H1 (cell line): ENCODE measurements at regions not wholly inside any gene's neighbourhood (a gene's known extent, or its start where the extent isn't known, plus 50 kb on each side); places are given as distances from the start of the nearest gene placed in this dataset.

ENCODE experiments used
- CTCF ChIA-PET: fragments of 300-600 bp; sonication (Branson Sonifier 250); formaldehyde crosslinking; loops from one replicate; lab custom pipeline; 2021; ENCODE audit not compliant: partially characterized antibody; lab: Charles Lee
- POLR2A ChIA-PET: fragments of 300-600 bp; sonication (Branson Sonifier 250); formaldehyde crosslinking; loops from one replicate; lab custom pipeline; 2021; ENCODE audit warnings: inconsistent platforms; ENCODE audit not compliant: partially characterized antibody; lab: Charles Lee
- DNase-seq, 2 experiments: peaks; one replicate each; pipeline versions ENCODE4 v3.0.0 to v3.0.0-alpha.2; 2010 to 2022; ENCODE audit warnings: low spot score in 2 of 2, low read depth in 1 of 2, mixed read lengths in 1 of 2
- FAIRE-seq: peaks from 2 replicates; lab custom pipeline; 2011; peaks lifted over from hg19 to GRCh38; lab: Jason Lieb, UNC
- H2AFZ ChIP-seq: 2 replicates; pipeline ENCODE4 v1.8.1; 2012; ENCODE audit warnings: low read length, inconsistent platforms
- H2AK5ac ChIP-seq: 2 replicates; pipeline ENCODE4 v1.6.1; 2013; ENCODE audit warnings: low read depth, low read length
- H2BK120ac ChIP-seq: replicated peaks from 2 replicates; pipeline ENCODE3; 2013; ENCODE audit warnings: low read depth, low read length, inconsistent platforms
- H2BK12ac ChIP-seq: 2 replicates; pipeline ENCODE4 v1.6.1; 2013; ENCODE audit warnings: low read depth, low read length
- H2BK15ac ChIP-seq: 2 replicates; pipeline ENCODE4 v1.6.1; 2013; ENCODE audit warnings: low read length
- H2BK20ac ChIP-seq: 2 replicates; pipeline ENCODE4 v1.6.1; 2013; ENCODE audit warnings: low read length
- H2BK5ac ChIP-seq: 2 replicates; pipeline ENCODE4 v1.6.1; 2013; ENCODE audit warnings: low read depth, low read length
- H3K14ac ChIP-seq: 2 replicates; pipeline ENCODE4 v1.6.1; 2013; ENCODE audit warnings: inconsistent platforms; ENCODE audit not compliant: insufficient read length
- H3K18ac ChIP-seq: 2 replicates; pipeline ENCODE4 v1.6.1; 2013; ENCODE audit warnings: low read length; ENCODE audit errors: extremely low read depth
- H3K23ac ChIP-seq: 2 replicates; pipeline ENCODE4 v1.6.1; 2013; ENCODE audit warnings: inconsistent platforms; ENCODE audit not compliant: insufficient read length
- H3K23me2 ChIP-seq: 2 replicates; pipeline ENCODE4 v1.6.1; 2013; ENCODE audit warnings: low read depth, low read length
- H3K27ac ChIP-seq: 2 replicates; pipeline ENCODE4 v1.6.1; 2011; ENCODE audit warnings: low read depth, low read length, inconsistent platforms
- H3K27me3 ChIP-seq, 4 experiments: replicated peaks in 1 of 4; 1 replicate in 1 of 4; 2 replicates in 3 of 4; pipeline versions ENCODE4 v1.6.1 to v1.8.1; 2011 to 2013; ENCODE audit warnings: low read length in 3 of 4, mild to moderate bottlenecking in 3 of 4, inconsistent platforms in 2 of 4, mixed read lengths in 2 of 4, moderate library complexity in 1 of 4; ENCODE audit not compliant: control insufficient read depth in 3 of 4, insufficient read depth in 3 of 4; ENCODE audit errors: extremely low read depth in 1 of 4
- H3K36me3 ChIP-seq, 4 experiments: 2 replicates each; pipeline versions ENCODE4 v1.6.1 to v1.8.1; 2011 to 2013; ENCODE audit warnings: mild to moderate bottlenecking in 4 of 4, low read length in 3 of 4, moderate library complexity in 2 of 4, control low read depth in 1 of 4, inconsistent platforms in 1 of 4; ENCODE audit not compliant: insufficient read depth in 4 of 4, control insufficient read depth in 2 of 4
- H3K4ac ChIP-seq: replicated peaks from 2 replicates; pipeline ENCODE3; 2013; ENCODE audit warnings: low read length, low read depth, mixed read lengths, inconsistent platforms; ENCODE audit not compliant: insufficient read length
- H3K4me1 ChIP-seq, 4 experiments: replicated peaks in 1 of 4; 1 replicate in 1 of 4; 2 replicates in 3 of 4; pipeline versions ENCODE4 v1.6.1 to v1.8.1; 2011 to 2013; ENCODE audit warnings: low read length in 3 of 4, inconsistent platforms in 2 of 4, mixed read lengths in 1 of 4; ENCODE audit not compliant: insufficient read depth in 4 of 4, control insufficient read depth in 3 of 4
- H3K4me2 ChIP-seq, 2 experiments: 2 replicates each; pipeline versions ENCODE4 v1.6.1 to v1.8.1; 2011 to 2013; ENCODE audit warnings: low read depth in 2 of 2, low read length in 2 of 2, control low read depth in 1 of 2, inconsistent platforms in 1 of 2, mild to moderate bottlenecking in 1 of 2; ENCODE audit not compliant: insufficient read depth in 1 of 2
- H3K4me3 ChIP-seq, 4 experiments: fragments of 200-600, 300-600 bp in 1 of 4; sonication (generic), shearing (Covaris generic), sonication (Bioruptor Twin) in 1 of 4; 2 replicates each; pipeline versions ENCODE4 v1.5.1 to v1.8.1; 2011 to 2016; ENCODE audit warnings: low read length in 4 of 4, low read depth in 3 of 4, control low read depth in 2 of 4, inconsistent platforms in 2 of 4, mild to moderate bottlenecking in 2 of 4, mixed read lengths in 1 of 4, moderate library complexity in 1 of 4; ENCODE audit not compliant: insufficient read depth in 2 of 4; ENCODE audit errors: extremely low read depth in 1 of 4
- H3K56ac ChIP-seq: replicated peaks from 2 replicates; pipeline ENCODE3; 2013; ENCODE audit warnings: low read depth, mild to moderate bottlenecking, mixed read lengths, low read length, inconsistent platforms; ENCODE audit not compliant: insufficient read length
- H3K79me1 ChIP-seq: 2 replicates; pipeline ENCODE4 v1.6.1; 2013; ENCODE audit warnings: low read depth, low read length, control low read depth
- H3K79me2 ChIP-seq, 2 experiments: 2 replicates each; pipeline versions ENCODE4 v1.6.1 to v1.8.1; 2012 to 2013; ENCODE audit warnings: low read length in 2 of 2, mild to moderate bottlenecking in 2 of 2, inconsistent platforms in 1 of 2; ENCODE audit not compliant: insufficient read depth in 2 of 2, control insufficient read depth in 1 of 2
- H3K9ac ChIP-seq, 4 experiments: replicated peaks in 1 of 4; 1 replicate in 1 of 4; 2 replicates in 3 of 4; pipeline versions ENCODE4 v1.6.1 to v1.8.1; 2011 to 2013; ENCODE audit warnings: low read depth in 3 of 4, low read length in 3 of 4, control low read depth in 2 of 4, mild to moderate bottlenecking in 2 of 4, moderate library complexity in 2 of 4, inconsistent platforms in 1 of 4; ENCODE audit errors: extremely low read depth in 1 of 4
- H3K9me3 ChIP-seq, 2 experiments: 2 replicates each; pipeline versions ENCODE4 v1.6.1 to v1.8.1; 2012 to 2013; ENCODE audit warnings: mild to moderate bottlenecking in 2 of 2, moderate library complexity in 2 of 2, control low read depth in 1 of 2, inconsistent platforms in 1 of 2, low read depth in 1 of 2, low read length in 1 of 2, mixed read lengths in 1 of 2; ENCODE audit not compliant: insufficient read depth in 2 of 2
- H4K20me1 ChIP-seq, 2 experiments: replicated peaks in 1 of 2; 2 replicates each; pipeline versions ENCODE3 to v1.8.1; 2011 to 2013; ENCODE audit warnings: inconsistent platforms in 2 of 2, low read length in 2 of 2, mild to moderate bottlenecking in 1 of 2; ENCODE audit not compliant: insufficient read depth in 2 of 2, control insufficient read depth in 1 of 2
- H4K5ac ChIP-seq: 2 replicates; pipeline ENCODE4 v1.6.1; 2013; ENCODE audit warnings: low read length, low read depth, mixed read lengths, inconsistent platforms; ENCODE audit not compliant: insufficient read length
- H4K8ac ChIP-seq: 2 replicates; pipeline ENCODE4 v1.8.0; 2013; ENCODE audit warnings: mild to moderate bottlenecking, moderate library complexity, low read length, inconsistent platforms; ENCODE audit not compliant: insufficient read depth; ENCODE audit errors: extremely low read depth
- H4K91ac ChIP-seq: replicated peaks from 2 replicates; pipeline ENCODE3; 2013; ENCODE audit warnings: low read length, mixed read lengths, inconsistent platforms; ENCODE audit not compliant: insufficient read length
- RBBP5 ChIP-seq: IDR thresholded peaks from 2 replicates; pipeline ENCODE4 v1.7.1; 2012; ENCODE audit warnings: low read depth, mild to moderate bottlenecking, inconsistent platforms, low read length, moderate library complexity, borderline replicate concordance
- TEAD4 ChIP-seq: IDR thresholded peaks from 2 replicates; pipeline ENCODE4 v1.6.1; 2012; ENCODE audit warnings: low read depth, low read length, inconsistent platforms, mixed read lengths
- WGBS, 2 experiments: shearing (Covaris generic) in 1 of 2; methylation state at CpG; one replicate each; pipeline versions ENCODE4 v1.1.6 to v1.1.7; 2013 to 2015; ENCODE audit warnings: low lambda C conversion rate in 2 of 2, mixed read lengths in 2 of 2, inconsistent platforms in 1 of 2, low coverage in 1 of 2, missing lambda C conversion rate in 1 of 2; ENCODE audit not compliant: insufficient replicate concordance in 2 of 2, insufficient coverage in 1 of 2, insufficient read length in 1 of 2; ENCODE audit errors: extremely low coverage in 1 of 2, missing lambda C conversion rate in 1 of 2; 5-methylcytosine and 5-hydroxymethylcytosine counted together

GRCh38 chr12:59158066-59158465, 237.8 kb upstream of the LRIG3 start:
- ChIA-PET CTCF (interaction anchor here (0.7 to 3.0 kb wide), 7 partner anchors 8 to 811 kb away, joined by 3 to 12 read pairs (median 5); no protein-coding TSS in a partner anchor), POLR2A (interaction anchor here (1.5 kb wide), 1 partner anchor 45 kb away, joined by 3 read pairs; no protein-coding TSS in a partner anchor)
- H4K20me1 ChIP-seq = no peaks in the 10 kb centered on the region
- WGBS, 2 experiments = 79% methylated on average over 3 of the region's 3 CpGs; no CpG with 5 or more reads in 1 of the 2 experiments
- H3K27me3 ChIP-seq = no peaks in the 10 kb centered on the region
- H3K4me1 ChIP-seq = no peaks in the 10 kb centered on the region
- H3K9ac ChIP-seq = no peak overlapping the region
- H2BK120ac ChIP-seq = no peak overlapping the region
- H3K4ac ChIP-seq = no peak overlapping the region
- no peak overlapping the region for H2BK12ac ChIP-seq
- H3K27ac ChIP-seq = no peak overlapping the region
- H4K5ac ChIP-seq = no peak overlapping the region
- peaks cover 2 to 3% of the 10 kb centered on the region in 2 experiments; a peak in 2 of 4 replicates for H3K9me3 ChIP-seq
- H2AK5ac ChIP-seq = no peak overlapping the region
- no peaks in the 10 kb centered on the region for H3K36me3 ChIP-seq
- no peak overlapping the region for H3K4me3 ChIP-seq
- no peaks in the 10 kb centered on the region for H3K23me2 ChIP-seq
- no peaks in the 10 kb centered on the region for H3K79me2 ChIP-seq
- no peak overlapping the region for H3K23ac ChIP-seq
- H2BK20ac ChIP-seq = no peak overlapping the region
- H2BK15ac ChIP-seq = no peak overlapping the region
- H4K8ac ChIP-seq = no peak overlapping the region
- TF ChIP-seq TEAD4 (peak; percentile 48; the same call in 1 of the 2 replicates), RBBP5 (no peak)
- H4K91ac ChIP-seq = no peak overlapping the region
- no peak overlapping the region for H3K18ac ChIP-seq
- no peak overlapping the region for H3K56ac ChIP-seq
- no peaks in the 10 kb centered on the region for H3K79me1 ChIP-seq
- no peak overlapping the region for H3K4me2 ChIP-seq
- no peak for FAIRE-seq
- no peak overlapping the region for H3K14ac ChIP-seq
- H2AFZ ChIP-seq = no peak overlapping the region
- no peak overlapping the region for H2BK5ac ChIP-seq
- no peak for DNase-seq
